NB4 (cell line): ENCODE measurements at regions not wholly inside any gene's neighbourhood (a gene's known extent, or its start where the extent isn't known, plus 50 kb on each side); places are given as distances from the start of the nearest gene placed in this dataset.

Experiments
- CTCF ChIP-seq: IDR thresholded peaks from one replicate; pipeline ENCODE4 v1.5.1; 2012; ENCODE audit warnings: low read depth, low read length
- MYC ChIP-seq: IDR thresholded peaks from 2 replicates; pipeline ENCODE4 v1.6.1; 2011; ENCODE audit warnings: low read depth, low read length
- POLR2A ChIP-seq: IDR thresholded peaks from 2 replicates; pipeline ENCODE4 v1.6.1; 2011; ENCODE audit warnings: mild to moderate bottlenecking; ENCODE audit not compliant: insufficient read length; ENCODE audit errors: extremely low read depth

GRCh38 chr11:116079580-116079979 is 575.4 kb upstream of the CADM1 start:
- no peak for TF ChIP-seq MYC
- TF ChIP-seq CTCF, result no peak
- TF ChIP-seq POLR2A, result no peak
